ENCODE measurements at regions not wholly inside any gene's neighbourhood (a gene's known extent, or its start where the extent isn't known, plus 50 kb on each side); places are given as distances from the start of the nearest gene placed in this dataset.
"Not testable (repeated sequence)": the region's sequence is repeated elsewhere in the genome, so short reads cannot be mapped to it uniquely, and the experiment has no call there.

DNA sequence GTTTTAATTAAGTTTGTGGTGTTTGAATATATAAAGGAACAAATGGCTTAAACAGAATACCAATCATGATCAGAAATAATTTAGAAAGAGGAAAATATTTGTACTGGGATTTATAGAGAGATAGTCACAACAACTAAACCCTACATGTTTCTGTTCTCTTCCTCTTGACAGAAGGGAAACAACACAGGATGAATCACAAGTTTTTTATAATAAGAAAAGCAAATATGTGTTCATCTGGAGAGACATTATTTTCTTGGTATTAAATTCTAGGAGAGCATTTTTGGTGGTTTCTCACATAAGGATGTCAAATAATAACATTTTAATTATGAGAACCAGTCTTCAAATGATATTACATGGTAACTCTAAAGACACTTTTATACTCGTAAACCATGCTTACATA is 232.9 kb upstream of the PKP2 start:
- WGBS, 2 donors, result 37 to 38% methylated on average over 1 of the region's 1 CpG
- no peak overlapping the region for H3K27ac ChIP-seq
- no peak overlapping the region for H3K4me3 ChIP-seq
- intact Hi-C loops (cut with DNase I), result no loop called here
- H3K36me3 ChIP-seq, result no peaks in the 10 kb centered on the region
- DNase-seq, result no peak
- no peak for FAIRE-seq
- H3K4me1 ChIP-seq, result no peaks in the 10 kb centered on the region
- no peak for ATAC-seq
- H3K27me3 ChIP-seq, result no peaks in the 10 kb centered on the region
- TF ChIP-seq, protein P1, sequence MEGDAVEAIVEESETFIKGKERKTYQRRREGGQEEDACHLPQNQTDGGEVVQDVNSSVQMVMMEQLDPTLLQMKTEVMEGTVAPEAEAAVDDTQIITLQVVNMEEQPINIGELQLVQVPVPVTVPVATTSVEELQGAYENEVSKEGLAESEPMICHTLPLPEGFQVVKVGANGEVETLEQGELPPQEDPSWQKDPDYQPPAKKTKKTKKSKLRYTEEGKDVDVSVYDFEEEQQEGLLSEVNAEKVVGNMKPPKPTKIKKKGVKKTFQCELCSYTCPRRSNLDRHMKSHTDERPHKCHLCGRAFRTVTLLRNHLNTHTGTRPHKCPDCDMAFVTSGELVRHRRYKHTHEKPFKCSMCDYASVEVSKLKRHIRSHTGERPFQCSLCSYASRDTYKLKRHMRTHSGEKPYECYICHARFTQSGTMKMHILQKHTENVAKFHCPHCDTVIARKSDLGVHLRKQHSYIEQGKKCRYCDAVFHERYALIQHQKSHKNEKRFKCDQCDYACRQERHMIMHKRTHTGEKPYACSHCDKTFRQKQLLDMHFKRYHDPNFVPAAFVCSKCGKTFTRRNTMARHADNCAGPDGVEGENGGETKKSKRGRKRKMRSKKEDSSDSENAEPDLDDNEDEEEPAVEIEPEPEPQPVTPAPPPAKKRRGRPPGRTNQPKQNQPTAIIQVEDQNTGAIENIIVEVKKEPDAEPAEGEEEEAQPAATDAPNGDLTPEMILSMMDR (IDR thresholded peaks at IDR 0.05), result no peak
- H3K9me3 ChIP-seq, result no peaks in the 10 kb centered on the region

- no peaks in the 10 kb centered on the region for H3K36me3 ChIP-seq
- TF ChIP-seq, protein P1 (IDR thresholded peaks at IDR 0.05), result no peak
- ATAC-seq, result no peak
- no peaks in the 10 kb centered on the region for H3K9me3 ChIP-seq
- no peak overlapping the region for H3K4me3 ChIP-seq
- FAIRE-seq, result no peak
- intact Hi-C loops (cut with DNase I), result no loop called here
- no peaks in the 10 kb centered on the region for H3K4me1 ChIP-seq
- no peak overlapping the region for H3K27ac ChIP-seq
- H3K27me3 ChIP-seq, result no peaks in the 10 kb centered on the region
- DNase-seq, result no peak
Observed at GRCh38 chr12:33125755-33126154, 229.2 kb upstream of the PKP2 start.

GRCh38 chr12:33116284-33116683 is 219.7 kb upstream of the PKP2 start:
- no peaks in the 10 kb centered on the region for H3K36me3 ChIP-seq
- H3K27me3 ChIP-seq, result no peaks in the 10 kb centered on the region
- FAIRE-seq (no peak), ATAC-seq (no peak), DNase-seq (no peak)
- no peak overlapping the region for H3K27ac ChIP-seq
- no peaks in the 10 kb centered on the region for H3K9me3 ChIP-seq
- 29 to 32% methylated on average over 1 of the region's 1 CpG for WGBS, 2 donors
- no peaks in the 10 kb centered on the region for H3K4me1 ChIP-seq
- intact Hi-C loops (cut with DNase I), result no loop called here
- H3K4me3 ChIP-seq, result no peak overlapping the region
- TF ChIP-seq, protein P1 (IDR thresholded peaks at IDR 0.05), result no peak

GRCh38 chr12:33115716-33116115 is 219.1 kb upstream of the PKP2 start:
- no peaks in the 10 kb centered on the region for H3K36me3 ChIP-seq
- WGBS, 2 donors, result 32 to 52% methylated on average over 2 of the region's 2 CpGs
- H3K4me3 ChIP-seq, result no peak overlapping the region
- intact Hi-C loops (cut with DNase I), result no loop called here
- no peaks in the 10 kb centered on the region for H3K9me3 ChIP-seq
- no peaks in the 10 kb centered on the region for H3K27me3 ChIP-seq
- no peak for ATAC-seq
- no peak overlapping the region for H3K27ac ChIP-seq
- DNase-seq, result no peak
- FAIRE-seq, result no peak
- TF ChIP-seq, protein P1 (IDR thresholded peaks at IDR 0.05), result no peak
- H3K4me1 ChIP-seq, result no peaks in the 10 kb centered on the region

DNA sequence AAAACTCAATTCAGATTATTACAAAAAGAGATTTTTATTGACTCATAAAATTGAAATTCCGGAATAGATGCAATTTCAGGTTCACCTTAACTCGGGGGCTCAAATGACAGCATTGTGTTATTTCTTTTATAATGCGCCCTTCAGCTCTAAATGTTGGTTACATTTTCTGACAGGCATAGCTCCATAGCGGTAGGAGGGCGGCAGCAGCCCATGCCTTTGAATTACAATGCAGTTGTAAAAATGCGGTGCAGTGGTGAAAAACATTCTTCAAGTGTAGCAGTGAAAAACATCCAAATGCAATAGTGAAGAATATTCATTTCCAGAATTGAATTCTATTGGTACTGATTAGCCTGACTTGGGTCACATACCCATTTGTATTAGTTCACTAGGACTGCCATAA is 215.3 kb upstream of the PKP2 start:
- intact Hi-C loops (cut with DNase I), result no loop called here
- no peak overlapping the region for H3K4me3 ChIP-seq
- no peaks in the 10 kb centered on the region for H3K4me1 ChIP-seq
- WGBS, 2 donors, result 41 to 56% methylated on average over 6 of the region's 6 CpGs
- DNase-seq, result no peak
- no peaks in the 10 kb centered on the region for H3K9me3 ChIP-seq
- no peaks in the 10 kb centered on the region for H3K36me3 ChIP-seq
- ATAC-seq, result no peak
- FAIRE-seq, result no peak
- no peak overlapping the region for H3K27ac ChIP-seq
- H3K27me3 ChIP-seq, result no peaks in the 10 kb centered on the region
- TF ChIP-seq, protein P1 (IDR thresholded peaks at IDR 0.05), result no peak

- DNase-seq; H3K36me3 ChIP-seq; H3K9me3 ChIP-seq; ATAC-seq; FAIRE-seq; H3K27ac ChIP-seq; H3K4me1 ChIP-seq; H3K4me3 ChIP-seq; intact Hi-C loops (cut with DNase I); H3K27me3 ChIP-seq: not testable (repeated sequence)
- WGBS, 2 donors, result 61 to 68% methylated on average over 7 of the region's 7 CpGs
Observed at GRCh38 chr12:33107827-33108226, 211.2 kb upstream of the PKP2 start.

Data from pancreas (tissue), 10 donors.